Kidney (tissue), 13 donors: ENCODE measurements at regions not wholly inside any gene's neighbourhood (a gene's known extent, or its start where the extent isn't known, plus 50 kb on each side); places are given as distances from the start of the nearest gene placed in this dataset.
A peak's percentile ranks its signal among the peaks of the same experiment; 100 is the strongest.

Experiments used
- DNase-seq, 5 donors: peaks; one replicate each; pipeline ENCODE4 v3.0.0-alpha.2; 2013 to 2020
- FAIRE-seq: peaks from 2 replicates; lab custom pipeline; 2012; peaks lifted over from hg19 to GRCh38; lab: Jason Lieb, UNC
- H3K27ac ChIP-seq, 2 donors: one replicate each; pipeline ENCODE4 v1.7.0; 2013; ENCODE audit warnings: low read depth in 2 of 2, low read length in 2 of 2, inconsistent platforms in 1 of 2
- H3K27me3 ChIP-seq: one replicate; pipeline ENCODE4 v1.7.1; 2013; ENCODE audit warnings: low read length, inconsistent platforms; ENCODE audit not compliant: control insufficient read depth, insufficient read depth
- H3K36me3 ChIP-seq, 3 donors: one replicate each; pipeline versions ENCODE4 v1.7.0 to v1.7.1; 2013; ENCODE audit warnings: low read length in 3 of 3, control low read depth in 1 of 3, inconsistent platforms in 1 of 3; ENCODE audit not compliant: insufficient read depth in 3 of 3, control insufficient read depth in 2 of 3
- H3K4me1 ChIP-seq, 3 donors: one replicate each; pipeline versions ENCODE4 v1.7.0 to v1.7.1; 2013; ENCODE audit warnings: low read length in 3 of 3, inconsistent platforms in 1 of 3, low read depth in 1 of 3; ENCODE audit not compliant: control insufficient read depth in 2 of 3, insufficient read depth in 2 of 3
- H3K4me3 ChIP-seq, 3 donors: one replicate each; pipeline versions ENCODE4 v1.7.0 to v1.8.1; 2013; ENCODE audit warnings: low read length in 3 of 3, control low read depth in 1 of 3, inconsistent platforms in 1 of 3
- H3K9ac ChIP-seq, 3 donors: one replicate each; pipeline versions ENCODE4 v1.7.0 to v1.7.1; 2013; ENCODE audit warnings: low read length in 3 of 3, control low read depth in 1 of 3, inconsistent platforms in 1 of 3
- H3K9me3 ChIP-seq, 3 donors: one replicate each; pipeline versions ENCODE4 v1.7.0 to v1.7.1; 2013; ENCODE audit warnings: low read length in 3 of 3, control low read depth in 1 of 3, inconsistent platforms in 1 of 3; ENCODE audit not compliant: control insufficient read depth in 2 of 3, insufficient read depth in 1 of 3
- CTCF ChIP-seq: IDR thresholded peaks from 3 replicates; pipeline ENCODE4 v1.5.1; 2012; ENCODE audit warnings: mild to moderate bottlenecking, moderate library complexity, borderline replicate concordance; ENCODE audit not compliant: insufficient read depth; ENCODE audit errors: extremely low read depth
- intact Hi-C: fragments of 100-400 bp; cut with DNase I; formaldehyde crosslinking; loops from one replicate; pipeline ENCODE4 v1.11.1; 2022
- donor health status: control.
- donor health status: control.
- donor health status: control.
- donor health status: control.
- donor health status: control.
- donor health status: DM: yes; HTN: yes; CAD: no.
- donor health status: Normal renal cell carcinoma (clear cell type).

- no peak overlapping the region for H3K4me3 ChIP-seq
- intact Hi-C loops, result no loop called here
- FAIRE-seq, result no peak
- DNase-seq, result no peak
- no peak overlapping the region for H3K9ac ChIP-seq
- TF ChIP-seq CTCF, result no peak
- no peaks in the 10 kb centered on the region for H3K4me1 ChIP-seq
- H3K27ac ChIP-seq, result no peak overlapping the region
- H3K27me3 ChIP-seq, result no peaks in the 10 kb centered on the region
- H3K36me3 ChIP-seq, result no peaks in the 10 kb centered on the region
- peaks cover 0 to 6% (median 0%) of the 10 kb centered on the region in 3 donors for H3K9me3 ChIP-seq
These were observed 72.3 kb upstream of the SEPTIN5 start for GRCh38 chr22:19641983-19642451.

- H3K27me3 ChIP-seq, result no peaks in the 10 kb centered on the region
- no peaks in the 10 kb centered on the region for H3K4me1 ChIP-seq
- intact Hi-C loops, result no loop called here
- FAIRE-seq (no peak), DNase-seq (no peak)
- no peak overlapping the region for H3K27ac ChIP-seq
- no peak overlapping the region for H3K4me3 ChIP-seq
- TF ChIP-seq CTCF, result no peak
- H3K36me3 ChIP-seq, result no peaks in the 10 kb centered on the region
- H3K9ac ChIP-seq, result no peak overlapping the region
- H3K9me3 ChIP-seq, result peaks cover 2 to 11% (median 3%) of the 10 kb centered on the region in 3 donors
These were observed 70.6 kb upstream of the SEPTIN5 start for GRCh38 chr22:19643448-19644313.

- no peak overlapping the region for H3K4me3 ChIP-seq
- no peak for TF ChIP-seq CTCF
- peaks cover 2 to 15% (median 4%) of the 10 kb centered on the region in 3 donors for H3K9me3 ChIP-seq
- intact Hi-C loops, result no loop called here
- no peaks in the 10 kb centered on the region for H3K4me1 ChIP-seq
- no peaks in the 10 kb centered on the region for H3K36me3 ChIP-seq
- DNase-seq (peak in 1 of 5 donors; percentile 88), FAIRE-seq (no peak)
- H3K27ac ChIP-seq, result no peak overlapping the region
- H3K27me3 ChIP-seq, result no peaks in the 10 kb centered on the region
- no peak overlapping the region for H3K9ac ChIP-seq
These were observed 69.7 kb upstream of the SEPTIN5 start for GRCh38 chr22:19644314-19645223.
